Activated CD4-positive, CD25-positive, alpha-beta regulatory T cell treated with anti-CD3 and anti-CD28 coated beads, Interleukin-2, amount 50 U/mL, for 16 hours (primary cell): ENCODE measurements at regions not wholly inside any gene's neighbourhood (a gene's known extent, or its start where the extent isn't known, plus 50 kb on each side); places are given as distances from the start of the nearest gene placed in this dataset.
"Not testable (repeated sequence)": the region's sequence is repeated elsewhere in the genome, so short reads cannot be mapped to it uniquely, and the experiment has no call there.

Experiments used
- DNase-seq: peaks from one replicate; pipeline ENCODE4 v3.0.0-alpha.2; 2020; ENCODE audit warnings: low read depth, low spot score

GRCh38 chrX:40788698-40789097, 53.4 kb upstream of the MED14 start:
- DNase-seq = not testable (repeated sequence)

GRCh38 chrX:40792433-40792832, 57.1 kb upstream of the MED14 start:
- DNase-seq = no peak

- not testable (repeated sequence) for DNase-seq
Observed at GRCh38 chrX:40794829-40795130, 59.4 kb upstream of the MED14 start.

- DNase-seq = not testable (repeated sequence)
Observed at GRCh38 chrX:40799745-40800144, 64.4 kb upstream of the MED14 start.

GRCh38 chrX:40805404-40805803, 70.1 kb upstream of the MED14 start:
- no peak for DNase-seq

GRCh38 chrX:40806513-40807220, 71.3 kb upstream of the MED14 start:
- DNase-seq = no peak

- DNase-seq = no peak
Observed at GRCh38 chrX:40807384-40807783, 72.0 kb upstream of the MED14 start.

- DNase-seq = no peak
Observed at GRCh38 chrX:40808203-40808602, 72.9 kb upstream of the MED14 start.

GRCh38 chrX:40809210-40809609, 73.9 kb upstream of the MED14 start:
- no peak for DNase-seq

- DNase-seq = not testable (repeated sequence)
Observed at GRCh38 chrX:40815045-40815444, 79.7 kb upstream of the MED14 start.

- DNase-seq = no peak
Observed at GRCh38 chrX:40816906-40817305, 81.6 kb upstream of the MED14 start.

GRCh38 chrX:40818236-40818635, 82.9 kb upstream of the MED14 start:
- no peak for DNase-seq

- DNase-seq = no peak
Observed at GRCh38 chrX:40821780-40822179, 86.4 kb upstream of the MED14 start.

GRCh38 chrX:40827331-40827730, 92.0 kb upstream of the MED14 start:
- DNase-seq = no peak

GRCh38 chrX:40831750-40832149, 96.4 kb upstream of the MED14 start:
- DNase-seq = no peak

- DNase-seq = no peak
Observed at GRCh38 chrX:40832723-40833122, 97.4 kb upstream of the MED14 start.

GRCh38 chrX:40834225-40834624, 98.9 kb upstream of the MED14 start:
- no peak for DNase-seq

- no peak for DNase-seq
Observed at GRCh38 chrX:40835526-40835925, 100.2 kb upstream of the MED14 start.

- no peak for DNase-seq
Observed at GRCh38 chrX:40843643-40844042, 108.3 kb upstream of the MED14 start.

- DNase-seq = no peak
Observed at GRCh38 chrX:40844471-40844870, 109.1 kb upstream of the MED14 start.

GRCh38 chrX:40845331-40845911, 110.1 kb upstream of the MED14 start:
- DNase-seq = no peak

GRCh38 chrX:40849906-40850823, 114.8 kb upstream of the MED14 start:
- DNase-seq = no peak

- DNase-seq = no peak
Observed at GRCh38 chrX:40852586-40852985, 117.2 kb upstream of the MED14 start.
